OCI-LY1 (cell line): ENCODE measurements at regions not wholly inside any gene's neighbourhood (a gene's known extent, or its start where the extent isn't known, plus 50 kb on each side); places are given as distances from the start of the nearest gene placed in this dataset.

Experiments
- EZH2 ChIP-seq: fragments of 200-600 bp; sonication (generic), shearing (Covaris generic); IDR thresholded peaks from 2 replicates; pipeline ENCODE4 v1.8.0; 2017; ENCODE audit warnings: borderline replicate concordance, mixed run types, mild to moderate bottlenecking, antibody characterized with exemption, low read length, moderate library complexity, mixed read lengths
- TF ChIP-seq, protein P1 (sequence below): fragments of 200-600 bp; sonication (generic), shearing (Covaris generic); IDR thresholded peaks from 2 replicates; pipeline ENCODE4 v1.5.1; 2017; ENCODE audit warnings: mild to moderate bottlenecking, antibody characterized with exemption, low read length, moderate library complexity, mixed read lengths

DNA sequence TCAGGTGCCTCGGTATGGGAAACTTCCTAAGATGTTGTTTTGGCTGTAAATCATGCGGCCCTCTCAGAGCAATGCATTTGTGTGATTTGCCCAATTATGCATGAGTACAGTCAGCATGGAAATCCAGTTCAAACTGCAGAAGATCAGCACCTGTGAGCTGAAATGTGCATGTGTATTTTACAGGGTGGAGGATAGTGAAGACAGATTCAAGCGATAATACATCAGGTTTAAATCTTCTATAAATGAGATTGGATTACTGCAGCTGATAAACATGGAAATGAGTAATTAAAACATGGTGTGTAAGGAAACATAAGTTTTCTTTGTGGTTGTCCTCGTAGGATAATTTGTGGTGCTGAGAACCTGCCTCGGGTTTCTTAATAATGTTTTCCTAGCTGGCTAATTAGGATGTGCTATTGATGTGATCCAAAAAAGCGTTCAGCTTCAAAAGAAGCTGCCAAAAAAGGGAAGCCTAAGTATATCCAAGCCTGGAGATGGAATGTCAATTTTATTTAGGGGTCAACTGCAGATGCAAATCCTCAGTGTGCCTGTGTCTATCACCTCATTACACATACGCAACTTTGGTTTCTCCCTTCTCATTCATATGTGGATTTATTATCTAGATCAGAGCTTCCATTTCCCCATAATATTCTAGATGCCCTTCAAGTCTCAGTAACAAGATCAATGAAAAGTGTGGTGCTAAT is 117.1 kb upstream of the CCDC28A start:
- TF ChIP-seq, protein P1, sequence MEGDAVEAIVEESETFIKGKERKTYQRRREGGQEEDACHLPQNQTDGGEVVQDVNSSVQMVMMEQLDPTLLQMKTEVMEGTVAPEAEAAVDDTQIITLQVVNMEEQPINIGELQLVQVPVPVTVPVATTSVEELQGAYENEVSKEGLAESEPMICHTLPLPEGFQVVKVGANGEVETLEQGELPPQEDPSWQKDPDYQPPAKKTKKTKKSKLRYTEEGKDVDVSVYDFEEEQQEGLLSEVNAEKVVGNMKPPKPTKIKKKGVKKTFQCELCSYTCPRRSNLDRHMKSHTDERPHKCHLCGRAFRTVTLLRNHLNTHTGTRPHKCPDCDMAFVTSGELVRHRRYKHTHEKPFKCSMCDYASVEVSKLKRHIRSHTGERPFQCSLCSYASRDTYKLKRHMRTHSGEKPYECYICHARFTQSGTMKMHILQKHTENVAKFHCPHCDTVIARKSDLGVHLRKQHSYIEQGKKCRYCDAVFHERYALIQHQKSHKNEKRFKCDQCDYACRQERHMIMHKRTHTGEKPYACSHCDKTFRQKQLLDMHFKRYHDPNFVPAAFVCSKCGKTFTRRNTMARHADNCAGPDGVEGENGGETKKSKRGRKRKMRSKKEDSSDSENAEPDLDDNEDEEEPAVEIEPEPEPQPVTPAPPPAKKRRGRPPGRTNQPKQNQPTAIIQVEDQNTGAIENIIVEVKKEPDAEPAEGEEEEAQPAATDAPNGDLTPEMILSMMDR = no peak
- no peak for TF ChIP-seq EZH2
